GM23338 (cell line): ENCODE measurements at regions not wholly inside any gene's neighbourhood (a gene's known extent, or its start where the extent isn't known, plus 50 kb on each side); places are given as distances from the start of the nearest gene placed in this dataset.

Experiments
- ATAC-seq: fragments of 200-7000 bp; cut with Tn5 transposase; 3 replicates; pipeline ENCODE4 v1.9.1; 2020
- DNase-seq: peaks from one replicate; pipeline ENCODE4 v3.0.0-alpha.2; 2015; ENCODE audit warnings: low spot score
- H2AFZ ChIP-seq: fragments of 200-600 bp; sonication (generic); 2 replicates; pipeline ENCODE4 v1.8.0; 2016; ENCODE audit warnings: antibody characterized with exemption, mild to moderate bottlenecking, moderate library complexity
- H3F3A ChIP-seq: fragments of 200-600 bp; sonication (generic); replicated peaks from 2 replicates; pipeline ENCODE4 v1.8.0; 2017; ENCODE audit warnings: antibody characterized with exemption, mixed run types, low read depth
- H3K27ac ChIP-seq: fragments of 200-600 bp; sonication (generic); 2 replicates; pipeline ENCODE4 v1.6.1; 2016; ENCODE audit warnings: low read depth
- H3K27me3 ChIP-seq: fragments of 200-600 bp; sonication (generic); 2 replicates; pipeline ENCODE4 v1.8.0; 2016; ENCODE audit warnings: mild to moderate bottlenecking, mixed run types, moderate library complexity; ENCODE audit not compliant: insufficient read depth
- H3K36me3 ChIP-seq: fragments of 200-600 bp; sonication (generic); 2 replicates; pipeline ENCODE4 v1.8.0; 2016; ENCODE audit warnings: mild to moderate bottlenecking; ENCODE audit not compliant: insufficient read depth
- H3K4me1 ChIP-seq: fragments of 200-600 bp; sonication (generic); 2 replicates; pipeline ENCODE4 v1.8.0; 2016; ENCODE audit warnings: mild to moderate bottlenecking, moderate library complexity; ENCODE audit not compliant: insufficient read depth
- H3K4me2 ChIP-seq: fragments of 200-600 bp; sonication (generic); 2 replicates; pipeline ENCODE4 v1.7.1; 2017; ENCODE audit warnings: mixed run types
- H3K4me3 ChIP-seq: fragments of 200-600 bp; sonication (generic); 2 replicates; pipeline ENCODE4 v1.6.1; 2016; ENCODE audit warnings: mixed run types
- H3K79me2 ChIP-seq: fragments of 200-600 bp; sonication (generic); replicated peaks from 2 replicates; pipeline ENCODE4 v1.8.0; 2017; ENCODE audit warnings: mild to moderate bottlenecking; ENCODE audit not compliant: insufficient read depth
- H3K9me2 ChIP-seq: fragments of 200-600 bp; sonication (generic); 2 replicates; pipeline ENCODE4 v1.8.0; 2017; ENCODE audit not compliant: insufficient read depth
- H4K20me1 ChIP-seq: fragments of 200-600 bp; sonication (generic); replicated peaks from 2 replicates; pipeline ENCODE4 v1.8.0; 2017; ENCODE audit warnings: mild to moderate bottlenecking; ENCODE audit not compliant: insufficient read depth
- H3K27ac Mint-ChIP-seq: 2 replicates; pipeline ENCODE4 v1.8.0; 2020; ENCODE audit warnings: inconsistent platforms, mild to moderate bottlenecking, moderate library complexity, mixed read lengths
- H3K27me3 Mint-ChIP-seq: 3 replicates; pipeline ENCODE4 v1.8.0; 2022; ENCODE audit warnings: low read depth, mild to moderate bottlenecking, moderate library complexity, mixed read lengths, inconsistent platforms; ENCODE audit not compliant: insufficient read depth, poor library complexity
- H3K36me3 Mint-ChIP-seq: 3 replicates; pipeline ENCODE4 v1.8.0; 2021; ENCODE audit warnings: low read depth, mild to moderate bottlenecking, inconsistent platforms, moderate library complexity, mixed read lengths
- H3K4me1 Mint-ChIP-seq: 3 replicates; pipeline ENCODE4 v1.8.0; 2020; ENCODE audit warnings: mild to moderate bottlenecking, inconsistent platforms, mixed read lengths
- H3K4me3 Mint-ChIP-seq: 3 replicates; pipeline ENCODE4 v1.8.0; 2021; ENCODE audit warnings: moderate library complexity, mild to moderate bottlenecking, inconsistent platforms, mixed read lengths
- H3K9me3 Mint-ChIP-seq: 3 replicates; pipeline ENCODE4 v1.8.0; 2020; ENCODE audit warnings: moderate library complexity, mild to moderate bottlenecking, inconsistent platforms, mixed read lengths
- CREB1 ChIP-seq: fragments of 250-450 bp; sonication (Bioruptor Pico); IDR thresholded peaks from 2 replicates; pipeline ENCODE4 v1.5.0; 2020; ENCODE audit warnings: low read depth, mild to moderate bottlenecking, moderate library complexity
- EZH2 ChIP-seq: fragments of 200-600 bp; sonication (generic); IDR thresholded peaks from one replicate; pipeline ENCODE4 v1.8.0; 2017; ENCODE audit warnings: antibody characterized with exemption, mild to moderate bottlenecking, low read depth; ENCODE audit not compliant: unreplicated experiment
- EZH2phosphoT487 ChIP-seq: fragments of 200-600 bp; sonication (generic); IDR thresholded peaks from one replicate; pipeline ENCODE4 v1.8.1; 2018; ENCODE audit warnings: antibody characterized with exemption; ENCODE audit not compliant: unreplicated experiment
- JUNB ChIP-seq: IDR thresholded peaks from one replicate; pipeline ENCODE4 v1.6.1; 2016; ENCODE audit warnings: antibody characterized with exemption; ENCODE audit not compliant: unreplicated experiment
- NANOG ChIP-seq: IDR thresholded peaks from 2 replicates; pipeline ENCODE4 v1.6.1; 2016; ENCODE audit warnings: antibody characterized with exemption, borderline replicate concordance
- POLR2AphosphoS5 ChIP-seq: IDR thresholded peaks from 2 replicates; pipeline ENCODE4 v1.6.1; 2016; ENCODE audit warnings: antibody characterized with exemption, low read depth
- STAT1 ChIP-seq: IDR thresholded peaks from one replicate; pipeline ENCODE4 v1.6.1; 2016; ENCODE audit warnings: antibody characterized with exemption; ENCODE audit not compliant: unreplicated experiment
- ZNF114 ChIP-seq: fragments of 250-450 bp; sonication (Bioruptor Pico); IDR thresholded peaks from 2 replicates; pipeline ENCODE4 v1.5.0; 2020; ENCODE audit warnings: mild to moderate bottlenecking, moderate library complexity
- ZNF331 ChIP-seq: fragments of 250-450 bp; sonication (Bioruptor Pico); IDR thresholded peaks from 2 replicates; pipeline ENCODE4 v1.5.0; 2020; ENCODE audit warnings: low read depth, mild to moderate bottlenecking, moderate library complexity
- ZNF462 ChIP-seq: fragments of 250-450 bp; sonication (Bioruptor Pico); IDR thresholded peaks from 2 replicates; pipeline ENCODE4 v1.5.0; 2020; ENCODE audit warnings: mild to moderate bottlenecking, moderate library complexity
- TF ChIP-seq, protein P1 (sequence below), 2 experiments: fragments of 200-600 bp in 1 of 2; sonication (generic) in 1 of 2; conservative IDR thresholded peaks; 2 replicates each; pipeline versions ENCODE4 v1.5.1 to v1.6.1; 2016 to 2017; ENCODE audit warnings: antibody characterized with exemption in 2 of 2, low read depth in 2 of 2, mild to moderate bottlenecking in 2 of 2, moderate library complexity in 1 of 2

GRCh38 chrX:93977641-93978040, 303.6 kb downstream of the FAM133A start:
- no peaks in the 10 kb centered on the region for H3K4me1 Mint-ChIP-seq
- no peak overlapping the region for H2AFZ ChIP-seq
- TF ChIP-seq JUNB (no peak), ZNF462 (no peak), CREB1 (CRISPR knock-in tag) (no peak), POLR2AphosphoS5 (no peak), STAT1 (no peak), ZNF114 (no peak), ZNF331 (CRISPR knock-in tag) (no peak), NANOG (no peak), EZH2 (no peak), EZH2phosphoT487 (no peak)
- TF ChIP-seq, protein P1, sequence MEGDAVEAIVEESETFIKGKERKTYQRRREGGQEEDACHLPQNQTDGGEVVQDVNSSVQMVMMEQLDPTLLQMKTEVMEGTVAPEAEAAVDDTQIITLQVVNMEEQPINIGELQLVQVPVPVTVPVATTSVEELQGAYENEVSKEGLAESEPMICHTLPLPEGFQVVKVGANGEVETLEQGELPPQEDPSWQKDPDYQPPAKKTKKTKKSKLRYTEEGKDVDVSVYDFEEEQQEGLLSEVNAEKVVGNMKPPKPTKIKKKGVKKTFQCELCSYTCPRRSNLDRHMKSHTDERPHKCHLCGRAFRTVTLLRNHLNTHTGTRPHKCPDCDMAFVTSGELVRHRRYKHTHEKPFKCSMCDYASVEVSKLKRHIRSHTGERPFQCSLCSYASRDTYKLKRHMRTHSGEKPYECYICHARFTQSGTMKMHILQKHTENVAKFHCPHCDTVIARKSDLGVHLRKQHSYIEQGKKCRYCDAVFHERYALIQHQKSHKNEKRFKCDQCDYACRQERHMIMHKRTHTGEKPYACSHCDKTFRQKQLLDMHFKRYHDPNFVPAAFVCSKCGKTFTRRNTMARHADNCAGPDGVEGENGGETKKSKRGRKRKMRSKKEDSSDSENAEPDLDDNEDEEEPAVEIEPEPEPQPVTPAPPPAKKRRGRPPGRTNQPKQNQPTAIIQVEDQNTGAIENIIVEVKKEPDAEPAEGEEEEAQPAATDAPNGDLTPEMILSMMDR (conservative IDR thresholded peaks at IDR 0.05; ENCODE audit: low read depth in 2 of 2): no peak

More at GRCh38 chrX:93977641-93978040, 303.6 kb downstream of the FAM133A start:
- Histone ChIP-seq H3K4me3 (no peak overlapping the region), H3K27me3 (no peaks in the 10 kb centered on the region), H3K4me2 (no peak overlapping the region), H3K9me2 (no peaks in the 10 kb centered on the region), H3F3A (no peaks in the 10 kb centered on the region), H3K27ac (no peak overlapping the region), H3K36me3 (no peaks in the 10 kb centered on the region), H3K4me1 (no peaks in the 10 kb centered on the region), H4K20me1 (no peaks in the 10 kb centered on the region), H3K79me2 (no peaks in the 10 kb centered on the region)
- no peak for DNase-seq
- no peak overlapping the region for H3K27ac Mint-ChIP-seq
- H3K9me3 Mint-ChIP-seq: peaks cover 24% of the 10 kb centered on the region
- H3K27me3 Mint-ChIP-seq: no peaks in the 10 kb centered on the region
- no peak overlapping the region for H3K4me3 Mint-ChIP-seq
- no peak for ATAC-seq
- peaks cover 32% of the 10 kb centered on the region for H3K36me3 Mint-ChIP-seq
